ENCODE measurements at regions not wholly inside any gene's neighbourhood (a gene's known extent, or its start where the extent isn't known, plus 50 kb on each side); places are given as distances from the start of the nearest gene placed in this dataset.

- WGBS, 2 experiments, result 88 to 93% methylated on average over 3 of the region's 3 CpGs
- H3K27ac ChIP-seq (ENCODE audit: insufficient read depth, low read depth, low read length, poor library complexity, severe bottlenecking), result no peak overlapping the region
- no peak overlapping the region for H3K4me3 ChIP-seq (ENCODE audit: insufficient read depth, low read depth, low read length)
These were observed 449.8 kb downstream of the PCDH17 start for GRCh38 chr13:58081301-58081820.

GRCh38 chr13:58083064-58083463 lies 451.5 kb downstream of the PCDH17 start:
- no peak overlapping the region for H3K27ac ChIP-seq (ENCODE audit: insufficient read depth, low read depth, low read length, poor library complexity, severe bottlenecking)
- 91 to 95% methylated on average over 4 of the region's 4 CpGs for WGBS, 2 experiments

More at GRCh38 chr13:58081301-58081820, 449.8 kb downstream of the PCDH17 start:
- no peaks in the 10 kb centered on the region for H3K4me1 ChIP-seq (ENCODE audit: control insufficient read depth, insufficient read depth, low read length)
- no peaks in the 10 kb centered on the region for H3K27me3 ChIP-seq (ENCODE audit: control insufficient read depth, insufficient read depth, low read length, poor library complexity, severe bottlenecking)
- no peaks in the 10 kb centered on the region for H3K9me3 ChIP-seq (ENCODE audit: control insufficient read depth, low read length)
- no peaks in the 10 kb centered on the region for H3K36me3 ChIP-seq (ENCODE audit: control insufficient read depth, insufficient read depth, low read length)

GRCh38 chr13:58085274-58085673 lies 453.7 kb downstream of the PCDH17 start:
- Histone ChIP-seq H3K27ac (ENCODE audit: insufficient read depth, low read depth, low read length, poor library complexity, severe bottlenecking) (no peak overlapping the region), H3K36me3 (ENCODE audit: control insufficient read depth, insufficient read depth, low read length) (no peaks in the 10 kb centered on the region), H3K27me3 (ENCODE audit: control insufficient read depth, insufficient read depth, low read length, poor library complexity, severe bottlenecking) (no peaks in the 10 kb centered on the region), H3K9me3 (ENCODE audit: control insufficient read depth, low read length) (no peaks in the 10 kb centered on the region), H3K4me3 (ENCODE audit: insufficient read depth, low read depth, low read length) (no peak overlapping the region), H3K4me1 (ENCODE audit: control insufficient read depth, insufficient read depth, low read length) (no peaks in the 10 kb centered on the region)
- 91 to 92% methylated on average over 2 of the region's 2 CpGs for WGBS, 2 experiments

More at GRCh38 chr13:58083064-58083463, 451.5 kb downstream of the PCDH17 start:
- Histone ChIP-seq H3K9me3 (ENCODE audit: control insufficient read depth, low read length) (no peaks in the 10 kb centered on the region), H3K4me1 (ENCODE audit: control insufficient read depth, insufficient read depth, low read length) (no peaks in the 10 kb centered on the region), H3K36me3 (ENCODE audit: control insufficient read depth, insufficient read depth, low read length) (no peaks in the 10 kb centered on the region), H3K4me3 (ENCODE audit: insufficient read depth, low read depth, low read length) (no peak overlapping the region), H3K27me3 (ENCODE audit: control insufficient read depth, insufficient read depth, low read length, poor library complexity, severe bottlenecking) (no peaks in the 10 kb centered on the region)

- Histone ChIP-seq H3K4me3 (ENCODE audit: insufficient read depth, low read depth, low read length) (no peak overlapping the region), H3K27me3 (ENCODE audit: control insufficient read depth, insufficient read depth, low read length, poor library complexity, severe bottlenecking) (no peaks in the 10 kb centered on the region), H3K27ac (ENCODE audit: insufficient read depth, low read depth, low read length, poor library complexity, severe bottlenecking) (no peak overlapping the region), H3K4me1 (ENCODE audit: control insufficient read depth, insufficient read depth, low read length) (no peaks in the 10 kb centered on the region), H3K36me3 (ENCODE audit: control insufficient read depth, insufficient read depth, low read length) (no peaks in the 10 kb centered on the region), H3K9me3 (ENCODE audit: control insufficient read depth, low read length) (no peaks in the 10 kb centered on the region)
- WGBS, 2 experiments, result 94 to 98% methylated on average over 3 of the region's 3 CpGs
These were observed 454.3 kb downstream of the PCDH17 start for GRCh38 chr13:58085819-58086218.

GRCh38 chr13:58087566-58087965 lies 456.0 kb downstream of the PCDH17 start:
- no peaks in the 10 kb centered on the region for H3K36me3 ChIP-seq (ENCODE audit: control insufficient read depth, insufficient read depth, low read length)
- H3K27ac ChIP-seq (ENCODE audit: insufficient read depth, low read depth, low read length, poor library complexity, severe bottlenecking), result no peak overlapping the region
- H3K27me3 ChIP-seq (ENCODE audit: control insufficient read depth, insufficient read depth, low read length, poor library complexity, severe bottlenecking), result no peaks in the 10 kb centered on the region
- no peaks in the 10 kb centered on the region for H3K4me1 ChIP-seq (ENCODE audit: control insufficient read depth, insufficient read depth, low read length)
- H3K9me3 ChIP-seq (ENCODE audit: control insufficient read depth, low read length), result no peaks in the 10 kb centered on the region
- no peak overlapping the region for H3K4me3 ChIP-seq (ENCODE audit: insufficient read depth, low read depth, low read length)

- Histone ChIP-seq H3K9me3 (ENCODE audit: control insufficient read depth, low read length) (no peaks in the 10 kb centered on the region), H3K27ac (ENCODE audit: insufficient read depth, low read depth, low read length, poor library complexity, severe bottlenecking) (no peak overlapping the region), H3K36me3 (ENCODE audit: control insufficient read depth, insufficient read depth, low read length) (no peaks in the 10 kb centered on the region), H3K4me3 (ENCODE audit: insufficient read depth, low read depth, low read length) (no peak overlapping the region), H3K27me3 (ENCODE audit: control insufficient read depth, insufficient read depth, low read length, poor library complexity, severe bottlenecking) (no peaks in the 10 kb centered on the region), H3K4me1 (ENCODE audit: control insufficient read depth, insufficient read depth, low read length) (no peaks in the 10 kb centered on the region)
These were observed 461.9 kb downstream of the PCDH17 start for GRCh38 chr13:58093394-58093793.

GRCh38 chr13:58097831-58098230 lies 466.3 kb downstream of the PCDH17 start:
- H3K4me1 ChIP-seq (ENCODE audit: control insufficient read depth, insufficient read depth, low read length), result no peaks in the 10 kb centered on the region
- WGBS, 2 experiments, result 89 to 100% methylated on average over 1 of the region's 1 CpG
- H3K27ac ChIP-seq (ENCODE audit: insufficient read depth, low read depth, low read length, poor library complexity, severe bottlenecking), result no peak overlapping the region
- no peaks in the 10 kb centered on the region for H3K36me3 ChIP-seq (ENCODE audit: control insufficient read depth, insufficient read depth, low read length)
- no peak overlapping the region for H3K4me3 ChIP-seq (ENCODE audit: insufficient read depth, low read depth, low read length)
- no peaks in the 10 kb centered on the region for H3K27me3 ChIP-seq (ENCODE audit: control insufficient read depth, insufficient read depth, low read length, poor library complexity, severe bottlenecking)
- no peaks in the 10 kb centered on the region for H3K9me3 ChIP-seq (ENCODE audit: control insufficient read depth, low read length)

- Histone ChIP-seq H3K36me3 (ENCODE audit: control insufficient read depth, insufficient read depth, low read length) (no peaks in the 10 kb centered on the region), H3K27me3 (ENCODE audit: control insufficient read depth, insufficient read depth, low read length, poor library complexity, severe bottlenecking) (no peaks in the 10 kb centered on the region), H3K9me3 (ENCODE audit: control insufficient read depth, low read length) (no peaks in the 10 kb centered on the region), H3K4me1 (ENCODE audit: control insufficient read depth, insufficient read depth, low read length) (no peaks in the 10 kb centered on the region), H3K4me3 (ENCODE audit: insufficient read depth, low read depth, low read length) (no peak overlapping the region), H3K27ac (ENCODE audit: insufficient read depth, low read depth, low read length, poor library complexity, severe bottlenecking) (no peak overlapping the region)
- 87 to 88% methylated on average over 1 of the region's 1 CpG for WGBS, 2 experiments
These were observed 487.8 kb downstream of the PCDH17 start for GRCh38 chr13:58119351-58119750.

- H3K27me3 ChIP-seq (ENCODE audit: control insufficient read depth, insufficient read depth, low read length, poor library complexity, severe bottlenecking), result no peaks in the 10 kb centered on the region
- WGBS, 2 experiments, result 97 to 99% methylated on average over 2 of the region's 2 CpGs
- H3K27ac ChIP-seq (ENCODE audit: insufficient read depth, low read depth, low read length, poor library complexity, severe bottlenecking), result no peak overlapping the region
- H3K36me3 ChIP-seq (ENCODE audit: control insufficient read depth, insufficient read depth, low read length), result no peaks in the 10 kb centered on the region
- no peak overlapping the region for H3K4me3 ChIP-seq (ENCODE audit: insufficient read depth, low read depth, low read length)
- H3K9me3 ChIP-seq (ENCODE audit: control insufficient read depth, low read length), result no peaks in the 10 kb centered on the region
- H3K4me1 ChIP-seq (ENCODE audit: control insufficient read depth, insufficient read depth, low read length), result no peaks in the 10 kb centered on the region
These were observed 488.3 kb downstream of the PCDH17 start for GRCh38 chr13:58119804-58120203.

GRCh38 chr13:58126496-58126895 lies 495.0 kb downstream of the PCDH17 start:
- Histone ChIP-seq H3K4me3 (ENCODE audit: insufficient read depth, low read depth, low read length) (no peak overlapping the region), H3K9me3 (ENCODE audit: control insufficient read depth, low read length) (no peaks in the 10 kb centered on the region), H3K27ac (ENCODE audit: insufficient read depth, low read depth, low read length, poor library complexity, severe bottlenecking) (no peak overlapping the region), H3K36me3 (ENCODE audit: control insufficient read depth, insufficient read depth, low read length) (no peaks in the 10 kb centered on the region), H3K27me3 (ENCODE audit: control insufficient read depth, insufficient read depth, low read length, poor library complexity, severe bottlenecking) (no peaks in the 10 kb centered on the region), H3K4me1 (ENCODE audit: control insufficient read depth, insufficient read depth, low read length) (no peaks in the 10 kb centered on the region)
- WGBS, 2 experiments, result 100% methylated on average over 2 of the region's 2 CpGs; no CpG with 5 or more reads in 1 of the 2 experiments

GRCh38 chr13:58134012-58134411 lies 502.5 kb downstream of the PCDH17 start:
- Histone ChIP-seq H3K27me3 (ENCODE audit: control insufficient read depth, insufficient read depth, low read length, poor library complexity, severe bottlenecking) (no peaks in the 10 kb centered on the region), H3K9me3 (ENCODE audit: control insufficient read depth, low read length) (no peaks in the 10 kb centered on the region), H3K36me3 (ENCODE audit: control insufficient read depth, insufficient read depth, low read length) (no peaks in the 10 kb centered on the region), H3K4me3 (ENCODE audit: insufficient read depth, low read depth, low read length) (no peak overlapping the region), H3K4me1 (ENCODE audit: control insufficient read depth, insufficient read depth, low read length) (no peaks in the 10 kb centered on the region), H3K27ac (ENCODE audit: insufficient read depth, low read depth, low read length, poor library complexity, severe bottlenecking) (no peak overlapping the region)
- 85 to 86% methylated on average over 3 of the region's 3 CpGs for WGBS, 2 experiments

Measured in ectodermal cell (in vitro differentiated cells).